ENCODE measurements at regions not wholly inside any gene's neighbourhood (a gene's known extent, or its start where the extent isn't known, plus 50 kb on each side); places are given as distances from the start of the nearest gene placed in this dataset.
"Not testable (repeated sequence)": the region's sequence is repeated elsewhere in the genome, so short reads cannot be mapped to it uniquely, and the experiment has no call there.

DNA sequence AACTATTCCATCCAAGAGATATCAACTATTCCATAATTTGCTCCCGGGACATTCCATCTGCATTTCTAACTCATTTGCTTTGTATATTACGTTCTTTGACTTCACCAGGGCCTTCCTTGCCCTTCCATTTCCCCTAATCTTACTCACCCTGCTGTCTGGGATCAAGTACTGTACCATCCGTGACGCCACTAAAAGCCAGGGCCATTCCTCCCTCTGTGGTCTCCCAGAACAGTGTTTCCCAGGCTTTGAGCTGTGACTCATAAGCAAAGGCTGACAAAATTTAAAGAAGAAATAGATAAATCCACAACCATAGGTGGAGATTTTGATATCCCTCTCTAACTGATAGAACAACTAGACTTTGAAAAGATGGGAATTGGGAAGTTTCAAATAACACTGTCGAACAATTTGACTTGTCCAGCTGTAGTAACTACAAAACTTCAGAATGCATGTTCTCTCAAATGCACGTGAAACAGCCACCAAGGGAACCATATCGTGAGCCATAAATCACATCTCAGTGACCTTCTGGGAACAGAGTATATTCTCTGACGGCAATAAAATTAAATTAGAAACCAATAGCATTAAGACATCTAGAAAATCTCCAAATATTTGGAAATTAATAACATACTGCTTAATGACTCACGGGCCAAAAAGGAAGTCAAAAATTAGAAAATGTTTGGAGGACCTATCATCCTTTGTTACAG is 501.0 kb downstream of the SETD4 start:
- DNase-seq: no peak

DNA sequence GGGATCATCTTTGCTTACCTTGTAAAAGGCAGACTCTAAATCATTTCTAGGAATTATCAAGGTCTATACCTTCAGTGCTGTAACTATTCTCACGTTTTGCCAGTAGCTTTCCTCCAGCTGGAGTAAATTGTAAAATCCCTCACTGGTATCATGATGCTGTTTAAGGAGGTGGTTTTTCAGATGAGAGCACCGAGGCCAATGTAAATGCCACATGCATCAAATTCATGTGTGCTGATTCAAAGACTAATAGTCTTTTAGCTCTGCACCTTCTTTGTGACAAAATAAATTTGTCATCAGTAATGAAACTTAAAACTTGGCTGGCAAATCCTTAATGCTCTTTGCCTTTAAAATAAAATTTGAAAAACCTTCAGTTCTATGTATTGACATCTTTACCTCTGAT is 503.8 kb downstream of the SETD4 start:
- DNase-seq: no peak

DNA sequence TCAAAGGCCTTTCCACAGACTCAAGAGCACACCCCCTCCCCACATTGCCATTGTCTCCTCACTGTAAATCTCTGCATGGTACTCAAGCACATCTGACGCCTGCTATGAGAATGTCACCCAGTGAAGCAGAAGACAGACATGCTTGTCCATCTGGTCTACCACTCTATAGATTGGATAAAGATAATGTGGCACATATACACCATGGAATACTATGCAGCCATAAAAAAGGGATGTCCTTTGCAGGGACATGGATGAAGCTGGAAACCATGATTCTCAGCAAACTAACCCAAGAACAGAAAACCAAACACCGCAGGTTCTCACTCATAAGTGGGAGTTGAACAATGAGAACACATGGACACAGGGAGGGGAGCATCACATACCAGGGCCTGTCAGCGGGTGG is 503.4 kb upstream of the RUNX1 start:
- DNase-seq: not testable (repeated sequence)

DNA sequence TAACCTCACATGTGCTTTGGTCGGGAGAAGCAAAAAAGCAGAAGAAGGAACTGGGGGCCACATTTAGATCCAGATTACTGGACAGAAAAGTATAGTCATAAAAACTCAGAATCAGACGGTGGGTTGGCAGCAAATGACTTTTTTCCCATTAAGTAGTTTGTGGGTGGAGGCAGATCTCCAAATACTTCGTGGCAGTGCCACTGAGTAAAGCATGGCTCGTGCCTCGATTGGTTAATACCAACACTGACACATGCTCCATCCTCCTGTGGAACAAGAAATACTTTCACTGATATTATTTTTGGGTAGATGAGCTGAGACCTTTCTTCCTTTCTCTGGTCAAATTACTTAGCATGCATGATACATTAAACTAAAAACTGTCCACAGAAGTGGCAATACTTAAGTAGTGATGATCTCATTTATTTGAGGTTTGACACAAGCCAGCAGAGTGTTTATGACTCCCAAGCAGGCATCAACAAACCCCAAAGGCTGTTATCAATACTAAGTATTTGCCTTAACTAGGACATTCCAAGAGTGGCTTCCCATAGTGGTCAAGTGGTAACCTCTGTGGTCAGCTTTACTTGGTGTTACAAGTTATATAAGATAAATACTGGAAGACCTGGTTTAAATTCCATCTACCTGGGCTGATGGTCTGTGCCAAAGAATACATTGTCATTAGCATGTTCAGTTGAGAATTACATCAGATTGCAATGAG is 500.0 kb upstream of the RUNX1 start:
- no peak for DNase-seq

DNA sequence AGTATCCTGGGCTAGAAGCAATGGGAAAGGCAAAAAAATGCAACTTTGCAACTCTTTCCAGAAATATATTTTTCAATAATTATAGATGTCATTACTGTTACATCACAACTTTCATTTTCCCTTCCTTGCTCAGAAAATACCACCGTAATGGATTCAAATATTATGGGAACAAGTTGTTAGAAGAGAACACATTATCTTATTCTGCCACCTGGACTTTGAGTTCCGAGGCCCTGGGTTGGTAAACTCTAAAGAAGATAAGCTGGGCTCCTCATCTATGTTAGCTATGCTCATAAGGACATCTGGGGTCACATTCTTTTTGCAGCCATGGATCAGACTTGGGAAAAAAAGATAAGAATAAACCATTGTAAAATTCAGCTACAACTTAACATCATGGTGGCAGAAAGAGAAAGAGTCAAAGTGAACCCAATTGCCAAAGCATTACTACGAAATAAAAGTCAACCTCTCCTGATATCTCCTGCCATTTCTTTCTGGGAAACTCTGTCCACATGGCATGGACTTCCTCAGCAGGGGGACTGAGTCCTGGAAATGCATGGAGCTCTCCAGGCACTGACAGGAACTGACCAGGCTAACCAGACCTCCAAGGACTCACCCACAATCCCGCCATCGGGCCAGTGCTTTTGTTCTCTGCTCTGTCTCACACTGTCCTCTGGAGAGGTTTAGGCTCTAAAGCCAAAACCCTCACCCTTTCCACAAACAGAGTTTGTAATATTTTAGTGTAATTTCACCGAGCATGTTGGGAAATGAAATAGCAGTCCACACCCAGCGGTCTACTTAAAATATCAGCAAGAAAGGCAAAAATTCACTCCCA is 499.1 kb upstream of the RUNX1 start:
- no peak for DNase-seq

DNA sequence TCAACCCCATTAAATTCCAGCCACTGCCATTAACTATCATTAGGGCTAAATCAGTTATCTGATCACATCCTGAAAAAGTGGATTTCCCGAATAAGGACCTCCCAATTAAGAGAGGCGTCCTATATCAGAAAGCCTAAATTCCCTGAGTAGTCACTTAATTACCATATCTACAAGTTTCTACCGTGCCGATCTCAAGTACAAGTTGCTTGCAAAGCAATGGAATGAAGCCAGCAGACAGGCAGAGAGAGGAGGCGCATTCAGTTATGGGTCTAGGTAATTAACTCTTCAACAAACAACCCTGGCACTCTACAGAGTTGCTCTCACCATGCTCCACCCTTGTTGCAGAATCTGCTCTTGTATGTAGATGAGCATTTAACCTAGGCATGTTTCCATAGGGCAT is 494.6 kb upstream of the RUNX1 start:
- no peak for DNase-seq

DNA sequence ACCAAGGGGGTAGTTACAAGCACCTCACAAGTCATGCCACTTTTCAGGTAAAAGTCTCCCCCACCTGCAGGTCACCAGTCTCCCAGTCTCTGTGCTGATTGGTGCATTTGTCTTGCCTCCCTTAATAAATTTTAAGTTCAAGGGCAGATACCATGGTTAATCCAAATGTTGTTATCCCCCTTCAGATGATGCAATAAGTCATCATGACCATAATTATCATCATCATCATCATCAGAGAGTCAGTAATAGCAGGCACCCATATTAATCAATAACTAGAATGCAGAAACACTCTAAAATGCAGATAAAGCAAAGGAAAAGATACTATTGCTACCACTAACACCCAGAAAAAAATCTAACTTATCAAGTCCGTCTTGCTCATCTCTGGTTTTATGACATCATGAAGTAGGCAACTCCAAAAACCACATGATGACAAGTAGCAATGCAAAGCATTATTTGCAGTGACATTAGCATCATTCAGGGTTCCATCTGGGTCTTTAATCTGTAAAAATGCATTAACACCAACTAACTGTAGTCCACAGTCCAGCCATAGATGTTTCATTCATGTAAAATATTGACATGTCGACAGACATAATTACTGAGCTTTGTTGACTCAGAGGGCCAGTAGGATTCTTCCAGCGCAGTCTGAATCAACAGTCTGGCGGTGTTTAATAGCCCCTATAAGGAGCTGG is 492.0 kb upstream of the RUNX1 start:
- peak; percentile 27 for DNase-seq

DNA sequence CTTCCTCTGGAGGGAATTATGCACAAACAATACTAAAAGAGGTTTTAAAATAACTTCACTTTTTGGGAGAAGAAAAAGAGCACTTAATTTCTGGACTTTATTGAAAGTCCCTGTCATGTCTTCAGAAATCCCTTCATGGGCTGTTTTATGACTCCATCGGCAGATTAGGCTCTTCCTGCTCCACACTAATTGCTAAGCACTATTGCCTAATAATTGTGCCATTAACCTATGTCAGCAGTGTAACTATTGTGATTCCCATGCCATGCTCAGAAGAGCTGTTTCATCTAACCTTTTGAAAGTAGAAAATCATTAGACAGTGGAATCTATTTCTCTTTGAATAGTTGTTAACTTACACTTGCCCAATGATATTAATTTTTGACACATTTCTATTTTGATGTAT is 489.3 kb upstream of the RUNX1 start:
- DNase-seq: no peak

DNA sequence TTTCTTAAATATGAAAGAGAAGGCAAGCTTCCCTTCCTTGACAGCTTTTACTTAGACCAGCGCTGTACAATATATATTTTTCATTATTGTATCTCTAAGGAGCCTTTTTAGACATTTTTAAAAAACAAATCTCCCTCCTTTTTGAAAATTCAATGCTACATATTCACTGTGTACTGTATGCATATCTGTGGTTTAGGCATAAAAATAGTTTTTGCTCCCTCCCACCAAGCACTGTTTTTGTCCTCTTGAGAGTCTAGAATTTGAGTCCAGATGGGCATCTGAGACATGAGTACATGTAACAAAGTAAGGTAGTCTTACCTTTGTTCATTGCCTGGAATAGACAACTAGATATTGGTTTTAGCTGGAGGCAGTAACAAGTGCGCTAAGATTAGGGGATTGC is 488.5 kb upstream of the RUNX1 start:
- DNase-seq: no peak

DNA sequence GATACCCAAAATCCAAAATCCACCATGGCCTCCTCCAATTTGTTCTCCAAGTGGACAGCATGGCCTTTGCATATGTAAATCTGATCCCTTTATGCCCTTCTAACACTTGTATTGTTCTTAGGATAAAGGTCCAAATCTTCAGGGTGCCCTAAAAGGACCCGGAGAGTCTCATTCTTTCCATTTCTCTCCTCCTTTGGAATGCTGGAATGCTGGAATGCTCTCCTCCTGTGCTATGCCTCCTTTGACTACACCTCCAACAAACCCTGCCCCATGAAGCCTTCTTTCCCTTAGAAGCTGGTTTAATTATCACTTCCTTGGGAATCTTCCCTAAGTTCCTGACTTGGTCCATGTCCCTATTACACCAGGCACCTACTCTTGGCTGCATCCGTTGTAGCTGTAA is 484.8 kb upstream of the RUNX1 start:
- no peak for DNase-seq

DNA sequence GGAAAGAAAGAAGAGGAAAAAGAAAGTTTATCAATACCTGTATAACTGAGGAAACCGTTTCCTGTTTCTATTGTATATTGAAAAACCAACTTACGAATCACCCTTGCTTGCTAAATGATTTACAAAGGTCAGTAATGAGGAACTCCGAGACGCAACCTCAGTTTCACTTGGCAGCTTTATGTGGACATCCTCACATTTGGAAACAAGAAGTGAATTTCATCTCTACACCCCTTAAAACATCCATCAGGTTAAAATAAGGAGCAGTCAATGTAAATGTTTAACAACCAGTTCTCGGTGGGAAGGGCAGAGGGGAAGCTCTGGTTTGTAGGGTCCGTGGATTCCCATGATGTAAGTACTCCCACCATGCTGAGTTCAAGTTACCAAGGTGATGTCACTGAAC is 481.7 kb upstream of the RUNX1 start:
- no peak for DNase-seq

DNA sequence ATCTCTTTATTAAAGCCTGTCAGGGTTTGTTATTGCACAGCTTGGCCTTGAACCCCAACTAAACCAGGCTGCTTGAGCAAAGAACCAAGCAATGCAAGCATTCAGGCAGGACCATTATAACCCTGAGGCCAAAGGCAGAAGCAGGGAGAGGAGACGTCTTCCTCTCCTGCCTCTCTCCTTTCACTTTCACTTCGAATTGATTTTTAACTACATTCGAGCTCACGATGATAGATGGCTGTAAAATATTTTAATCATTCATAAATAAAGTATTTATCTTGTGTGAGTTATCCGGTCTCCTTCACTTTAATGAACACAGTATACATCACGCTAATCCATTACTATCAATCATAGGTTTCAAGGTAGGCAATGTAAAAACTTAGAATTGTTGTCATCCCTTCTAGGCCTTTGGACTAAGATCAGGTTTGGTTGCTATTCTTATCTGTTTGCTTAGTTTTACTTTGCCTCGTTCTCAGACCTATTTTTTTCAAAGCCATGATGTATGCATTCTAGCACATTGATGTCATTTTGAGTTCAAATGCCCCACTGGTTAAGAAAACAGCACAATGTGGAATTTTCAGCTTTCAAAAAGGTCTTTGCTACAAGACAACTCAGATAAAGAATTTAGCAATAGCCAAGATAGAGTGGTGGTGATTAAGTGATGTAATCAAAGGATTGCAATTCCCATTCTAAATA is 480.2 kb upstream of the RUNX1 start:
- DNase-seq: no peak

DNA sequence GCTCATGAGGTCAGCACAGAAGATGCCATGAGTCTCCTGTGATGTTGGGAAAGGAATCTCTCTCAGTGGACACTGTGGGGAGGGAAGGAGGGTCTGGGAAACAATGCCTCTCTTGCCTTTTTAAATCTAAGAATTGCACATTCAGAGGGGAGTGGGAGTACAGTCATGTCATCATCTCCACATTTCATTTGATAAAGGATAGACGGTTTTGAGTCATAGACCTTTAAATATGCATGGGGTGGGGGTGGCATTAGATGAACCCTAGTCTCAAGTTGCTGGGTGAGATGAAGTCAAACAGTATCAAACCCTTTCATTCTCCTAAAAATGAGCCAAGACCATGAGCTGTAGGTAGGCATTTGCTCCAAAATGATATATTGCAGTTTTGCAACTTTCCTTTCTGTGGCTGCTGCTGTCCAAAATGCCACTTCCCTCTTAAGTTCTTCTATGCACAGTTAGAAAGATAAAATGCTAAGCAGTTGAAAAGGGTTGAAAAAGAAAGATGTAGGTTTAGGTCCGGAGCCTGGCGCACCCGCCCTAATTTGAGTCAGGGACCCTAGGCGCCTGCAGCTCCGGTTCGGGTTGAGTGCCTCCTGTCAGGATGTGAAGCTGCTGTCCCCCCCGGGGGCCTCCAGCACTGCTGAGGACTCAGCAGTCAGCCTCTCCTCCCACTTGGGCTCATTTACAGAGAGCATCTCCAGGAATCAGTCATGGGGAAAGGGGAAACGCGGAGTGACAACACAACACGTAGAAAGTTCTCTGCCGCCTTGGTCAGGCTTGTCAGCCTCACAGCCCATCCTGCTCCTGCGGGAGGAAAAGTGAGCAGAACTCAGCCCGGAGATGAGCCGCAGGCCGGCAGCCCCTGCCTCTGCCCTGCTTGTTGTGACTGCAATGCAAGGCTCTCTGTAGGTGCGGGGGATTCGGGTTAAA is 479.3 kb upstream of the RUNX1 start:
- no peak for DNase-seq

DNA sequence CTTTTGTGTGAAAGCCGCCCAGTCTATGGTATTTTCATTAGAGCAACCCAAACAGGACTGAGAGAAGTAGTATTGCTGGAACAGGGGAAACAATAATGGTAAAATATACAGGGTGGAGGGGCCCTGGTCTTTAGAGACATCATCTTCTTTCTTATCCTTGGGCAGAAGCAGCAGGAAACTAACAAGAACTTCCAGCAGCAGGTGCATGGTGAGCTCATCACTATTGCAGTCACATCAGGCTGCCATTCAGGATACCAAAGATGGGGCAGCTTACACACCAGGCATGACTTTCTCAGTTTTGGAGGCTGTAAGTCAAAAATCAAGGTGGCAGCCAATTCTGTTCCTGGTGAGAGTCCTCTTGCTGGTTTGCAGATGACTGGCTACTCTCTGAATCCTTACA is 478.3 kb upstream of the RUNX1 start:
- no peak for DNase-seq

DNA sequence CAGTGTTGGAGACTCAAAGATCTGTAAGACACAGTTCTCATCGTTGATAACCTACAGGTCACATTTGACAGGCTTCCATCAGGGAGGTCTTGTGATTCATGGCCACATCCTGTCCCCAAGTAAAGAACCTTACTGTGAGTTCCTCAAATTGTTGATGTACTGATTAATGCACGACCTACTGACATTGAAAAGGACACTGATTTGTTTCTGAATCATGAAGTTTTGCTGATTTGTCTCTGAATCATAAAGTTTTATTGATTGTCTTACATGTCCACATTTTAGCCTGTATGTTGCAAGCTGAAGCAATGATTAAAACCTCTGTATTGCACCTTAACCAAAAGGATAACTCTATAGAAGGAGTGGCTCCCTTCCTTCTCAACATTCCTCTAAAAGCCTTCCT is 476.3 kb upstream of the RUNX1 start:
- DNase-seq: no peak

DNA sequence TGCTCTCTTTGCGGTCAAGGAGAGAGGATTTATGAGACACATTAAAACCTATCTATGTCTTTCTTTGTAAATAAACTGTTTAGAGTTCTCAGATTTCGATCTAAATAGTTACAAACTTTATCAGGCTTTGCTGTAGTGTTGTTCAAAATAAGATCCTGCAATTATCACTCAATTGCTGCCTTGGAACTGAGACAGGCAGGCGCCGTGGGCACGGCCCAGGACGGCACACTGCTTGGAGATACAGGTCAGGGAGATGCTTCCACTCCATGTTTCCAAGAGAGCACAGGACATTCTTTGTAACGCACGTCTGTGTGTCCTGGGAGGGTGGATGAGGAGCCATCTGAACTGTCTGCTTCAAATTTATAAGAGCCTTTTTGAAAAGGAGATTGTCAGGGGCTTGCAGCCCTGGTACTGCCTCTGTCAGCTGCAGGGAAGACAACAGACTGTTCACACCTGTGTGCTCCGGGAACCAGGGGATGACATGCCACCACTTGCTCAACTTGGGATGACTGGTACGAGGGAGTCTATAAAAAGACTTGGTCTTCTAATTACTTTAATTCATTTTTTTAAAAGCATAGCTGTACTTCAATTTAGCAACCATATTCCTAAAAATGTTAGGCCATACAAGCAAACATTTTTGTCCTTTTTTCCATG is 472.9 kb upstream of the RUNX1 start:
- DNase-seq: no peak

DNA sequence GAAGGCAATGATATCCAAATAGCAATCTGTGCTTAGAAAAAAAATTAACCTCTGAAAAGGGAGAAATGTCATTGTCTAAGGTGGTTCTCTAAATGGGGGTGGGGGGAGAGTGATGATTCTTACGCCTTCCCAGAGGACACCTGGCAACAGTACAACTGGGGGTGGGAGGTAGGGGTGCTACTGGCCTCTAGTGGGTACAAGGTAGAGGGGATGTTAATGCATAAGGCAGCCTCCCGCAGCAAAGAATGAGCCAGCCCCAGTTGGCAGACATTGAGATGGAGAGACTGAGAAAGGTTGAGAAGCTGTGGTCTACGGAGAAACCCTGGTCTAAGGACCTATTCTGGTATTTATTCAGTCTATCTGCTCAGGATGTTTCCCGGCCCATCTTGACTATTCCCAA is 472.2 kb upstream of the RUNX1 start:
- DNase-seq: no peak

DNA sequence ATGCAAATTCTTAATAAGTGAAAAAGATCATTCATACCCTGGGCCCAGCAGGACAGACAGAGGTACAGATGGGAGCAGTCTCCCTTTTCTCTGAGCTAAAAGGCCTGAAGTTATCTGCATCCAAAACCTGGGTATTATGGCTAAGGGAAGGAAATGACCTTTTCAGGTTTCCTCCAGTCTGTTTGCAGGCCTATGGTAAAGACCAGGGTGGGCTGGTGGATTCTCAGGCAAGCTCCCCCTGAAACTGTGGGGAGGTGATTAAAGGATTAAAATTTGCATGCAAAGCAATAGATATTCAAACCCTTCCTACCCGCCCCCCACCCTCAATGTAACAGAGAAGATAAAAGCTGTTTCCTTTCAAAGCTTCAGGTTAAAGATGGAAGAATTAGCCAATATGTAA is 471.8 kb upstream of the RUNX1 start:
- no peak for DNase-seq

DNA sequence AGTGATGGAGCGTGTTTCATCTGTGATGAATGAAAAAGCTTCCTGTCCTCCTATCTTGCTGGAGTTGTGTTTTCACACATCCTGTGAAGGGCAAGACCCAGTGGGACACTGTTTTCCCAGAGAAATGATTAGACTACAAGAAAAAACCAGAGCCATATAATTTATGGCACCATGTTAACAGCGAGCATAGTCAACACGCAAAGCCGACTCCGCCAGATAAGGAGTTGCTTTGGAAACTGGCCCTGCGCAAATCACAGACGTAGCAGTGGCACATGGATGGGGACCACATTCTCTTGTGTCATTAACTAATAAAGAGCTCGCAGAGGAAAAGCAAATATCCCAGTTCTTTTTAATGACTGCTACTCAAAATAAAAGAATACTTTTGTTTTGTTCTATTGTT is 471.2 kb upstream of the RUNX1 start:
- DNase-seq: no peak

DNA sequence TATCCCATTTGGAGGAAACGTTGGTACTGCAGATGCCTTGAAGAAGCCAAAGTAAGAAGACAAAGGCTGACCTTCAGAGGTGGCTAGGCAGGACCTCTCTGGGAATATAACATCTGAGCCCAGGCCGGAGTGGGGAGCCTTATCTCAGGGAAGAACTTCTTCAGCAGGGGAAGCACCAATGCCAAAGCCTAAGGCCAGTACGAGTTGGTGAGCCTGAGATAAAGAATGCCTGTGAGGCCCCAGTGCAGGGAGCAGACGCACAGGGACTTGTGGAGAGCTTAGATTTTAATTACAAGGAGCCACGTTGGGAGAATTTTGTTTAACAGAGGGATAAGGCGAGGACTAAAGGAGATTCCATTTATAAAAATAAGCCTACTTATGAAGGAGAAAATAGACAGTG is 468.8 kb upstream of the RUNX1 start:
- DNase-seq: no peak

DNA sequence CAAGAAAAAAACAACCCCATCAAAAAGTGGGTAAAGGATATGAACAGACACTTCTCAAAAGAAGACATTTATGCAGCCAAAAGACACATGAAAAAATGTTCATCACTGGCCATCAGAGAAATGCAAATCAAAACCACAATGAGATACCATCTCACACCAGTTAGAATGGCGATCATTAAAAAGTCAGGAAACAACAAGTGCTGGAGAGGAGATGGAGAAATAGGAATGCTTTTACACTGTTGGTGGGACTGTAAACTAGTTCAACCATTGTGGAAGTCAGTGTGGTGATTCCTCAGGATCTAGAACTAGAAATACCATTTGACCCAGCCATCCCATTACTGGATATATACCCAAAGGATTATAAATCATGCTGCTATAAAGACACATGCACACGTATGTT is 467.2 kb upstream of the RUNX1 start:
- not testable (repeated sequence) for DNase-seq

Measured in SHP77 treated with DMSO at 0.1 percent for 48 hours (cell line).